Neutrophil (primary cell): ENCODE measurements at regions not wholly inside any gene's neighbourhood (a gene's known extent, or its start where the extent isn't known, plus 50 kb on each side); places are given as distances from the start of the nearest gene placed in this dataset.

Experiments used
- H3K27ac ChIP-seq: fragments of 200-600 bp; sonication (generic); 2 replicates; pipeline ENCODE4 v1.5.1; 2016; ENCODE audit warnings: mild to moderate bottlenecking, moderate library complexity
- H3K27me3 ChIP-seq: fragments of 200-600 bp; sonication (generic); 2 replicates; pipeline ENCODE4 v1.6.0; 2016; ENCODE audit warnings: mild to moderate bottlenecking
- H3K36me3 ChIP-seq: fragments of 200-600 bp; sonication (generic); 2 replicates; pipeline ENCODE4 v1.5.1; 2017
- H3K4me1 ChIP-seq, 2 experiments: fragments of 200-600 bp in 1 of 2; sonication (generic) in 1 of 2; 1 replicate in 1 of 2; 2 replicates in 1 of 2; pipeline versions ENCODE4 v1.5.1 to v1.6.1; 2013 to 2016; ENCODE audit warnings: low read depth in 1 of 2, low read length in 1 of 2, mild to moderate bottlenecking in 1 of 2, moderate library complexity in 1 of 2; ENCODE audit not compliant: control insufficient read depth in 1 of 2, insufficient read depth in 1 of 2
- H3K4me3 ChIP-seq, 2 experiments: fragments of 200-600 bp in 1 of 2; sonication (generic) in 1 of 2; 1 replicate in 1 of 2; 2 replicates in 1 of 2; pipeline ENCODE4 v1.5.1; 2013 to 2016; ENCODE audit warnings: low read depth in 1 of 2, low read length in 1 of 2, mild to moderate bottlenecking in 1 of 2, moderate library complexity in 1 of 2
- H3K9me3 ChIP-seq: fragments of 200-600 bp; sonication (generic); 2 replicates; pipeline ENCODE4 v1.5.1; 2016
- TF ChIP-seq, protein P1 (sequence below): fragments of 200-600 bp; sonication (generic); IDR thresholded peaks from 2 replicates; pipeline ENCODE4 v1.5.1; 2016; ENCODE audit warnings: antibody characterized with exemption

- H3K27ac ChIP-seq: no peak overlapping the region
- no peaks in the 10 kb centered on the region for H3K36me3 ChIP-seq
- TF ChIP-seq, protein P1, sequence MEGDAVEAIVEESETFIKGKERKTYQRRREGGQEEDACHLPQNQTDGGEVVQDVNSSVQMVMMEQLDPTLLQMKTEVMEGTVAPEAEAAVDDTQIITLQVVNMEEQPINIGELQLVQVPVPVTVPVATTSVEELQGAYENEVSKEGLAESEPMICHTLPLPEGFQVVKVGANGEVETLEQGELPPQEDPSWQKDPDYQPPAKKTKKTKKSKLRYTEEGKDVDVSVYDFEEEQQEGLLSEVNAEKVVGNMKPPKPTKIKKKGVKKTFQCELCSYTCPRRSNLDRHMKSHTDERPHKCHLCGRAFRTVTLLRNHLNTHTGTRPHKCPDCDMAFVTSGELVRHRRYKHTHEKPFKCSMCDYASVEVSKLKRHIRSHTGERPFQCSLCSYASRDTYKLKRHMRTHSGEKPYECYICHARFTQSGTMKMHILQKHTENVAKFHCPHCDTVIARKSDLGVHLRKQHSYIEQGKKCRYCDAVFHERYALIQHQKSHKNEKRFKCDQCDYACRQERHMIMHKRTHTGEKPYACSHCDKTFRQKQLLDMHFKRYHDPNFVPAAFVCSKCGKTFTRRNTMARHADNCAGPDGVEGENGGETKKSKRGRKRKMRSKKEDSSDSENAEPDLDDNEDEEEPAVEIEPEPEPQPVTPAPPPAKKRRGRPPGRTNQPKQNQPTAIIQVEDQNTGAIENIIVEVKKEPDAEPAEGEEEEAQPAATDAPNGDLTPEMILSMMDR: no peak
- no peak overlapping the region for H3K4me3 ChIP-seq
- H3K27me3 ChIP-seq: no peaks in the 10 kb centered on the region
- no peaks in the 10 kb centered on the region for H3K9me3 ChIP-seq
- no peaks in the 10 kb centered on the region for H3K4me1 ChIP-seq
Observed at GRCh38 chr6:145044641-145045246, 690.6 kb downstream of the EPM2A start.

DNA sequence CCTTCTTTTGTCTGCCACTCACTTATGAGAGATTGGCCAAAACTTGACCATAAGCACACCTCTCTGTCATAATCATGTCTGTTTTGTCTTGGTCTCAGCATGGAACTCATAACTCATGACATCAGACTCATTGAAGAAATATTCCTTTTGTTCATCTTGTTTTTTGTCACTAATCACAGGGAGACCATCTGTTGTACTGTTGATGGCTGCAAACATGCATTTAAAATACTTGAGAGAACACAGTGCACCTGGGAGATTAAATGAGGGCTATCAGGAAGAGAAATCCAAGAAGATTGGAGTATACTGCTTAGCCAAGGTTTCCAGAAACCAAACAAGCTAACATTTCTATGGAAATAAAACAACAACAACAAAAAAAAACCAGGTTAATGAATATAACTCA, 689.7 kb downstream of the EPM2A start:
- no peaks in the 10 kb centered on the region for H3K36me3 ChIP-seq
- H3K4me1 ChIP-seq: no peaks in the 10 kb centered on the region
- TF ChIP-seq, protein P1: no peak
- H3K9me3 ChIP-seq: no peaks in the 10 kb centered on the region
- no peak overlapping the region for H3K4me3 ChIP-seq
- H3K27me3 ChIP-seq: no peaks in the 10 kb centered on the region
- no peak overlapping the region for H3K27ac ChIP-seq

DNA sequence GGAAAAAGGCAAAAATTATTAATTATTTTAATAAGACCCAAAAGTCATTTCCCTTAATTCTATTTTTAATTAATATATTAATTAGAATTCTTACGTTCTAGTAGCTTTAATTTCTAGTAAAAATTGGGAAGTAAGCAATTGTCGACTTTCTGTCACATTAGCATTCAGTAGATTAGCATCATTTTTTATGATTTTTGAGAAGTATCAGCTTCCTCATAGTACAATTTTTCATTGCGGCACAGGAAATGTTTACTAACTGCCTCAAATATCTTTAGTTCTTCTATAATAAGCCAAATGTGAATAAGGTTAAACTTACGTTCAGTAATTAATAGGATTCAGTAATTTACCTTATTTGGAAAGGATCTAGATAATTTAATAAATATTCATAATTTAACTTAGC, 687.4 kb downstream of the EPM2A start:
- H3K36me3 ChIP-seq: no peaks in the 10 kb centered on the region
- H3K4me1 ChIP-seq: no peaks in the 10 kb centered on the region
- no peaks in the 10 kb centered on the region for H3K9me3 ChIP-seq
- TF ChIP-seq, protein P1: no peak
- no peak overlapping the region for H3K4me3 ChIP-seq
- H3K27ac ChIP-seq: no peak overlapping the region
- no peaks in the 10 kb centered on the region for H3K27me3 ChIP-seq

- H3K36me3 ChIP-seq: no peaks in the 10 kb centered on the region
- no peak overlapping the region for H3K4me3 ChIP-seq
- no peaks in the 10 kb centered on the region for H3K9me3 ChIP-seq
- H3K4me1 ChIP-seq: no peaks in the 10 kb centered on the region
- H3K27me3 ChIP-seq: no peaks in the 10 kb centered on the region
- TF ChIP-seq, protein P1: no peak
- H3K27ac ChIP-seq: no peak overlapping the region
Observed at GRCh38 chr6:145051661-145052060, 683.7 kb downstream of the EPM2A start.

- no peak overlapping the region for H3K27ac ChIP-seq
- TF ChIP-seq, protein P1: no peak
- no peaks in the 10 kb centered on the region for H3K4me1 ChIP-seq
Observed at GRCh38 chr6:145055567-145055966, 679.8 kb downstream of the EPM2A start.

DNA sequence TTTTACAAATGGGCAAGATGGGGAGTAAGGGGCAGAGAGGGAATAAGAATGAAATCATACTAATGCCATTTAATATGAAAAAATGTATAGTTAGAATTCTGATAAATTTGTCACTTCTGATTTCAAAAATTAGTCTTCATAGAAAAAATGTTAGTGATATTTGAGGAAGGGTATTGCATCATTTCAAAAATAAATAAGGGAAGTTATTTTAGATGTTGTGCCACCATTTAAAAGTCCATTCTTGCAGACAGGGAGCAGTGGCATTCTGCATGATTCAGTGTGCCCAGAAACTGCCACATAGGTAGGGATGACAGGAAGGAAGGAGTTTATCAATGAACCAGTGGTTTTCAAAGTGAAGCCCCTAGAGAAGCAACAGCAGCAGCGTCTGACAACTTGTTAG, 674.6 kb downstream of the EPM2A start:
- H3K4me3 ChIP-seq: no peak overlapping the region
- H3K27me3 ChIP-seq: no peaks in the 10 kb centered on the region
- H3K36me3 ChIP-seq: no peaks in the 10 kb centered on the region
- no peaks in the 10 kb centered on the region for H3K4me1 ChIP-seq
- H3K27ac ChIP-seq: no peak overlapping the region
- TF ChIP-seq, protein P1: no peak
- H3K9me3 ChIP-seq: no peaks in the 10 kb centered on the region

More at GRCh38 chr6:145055567-145055966, 679.8 kb downstream of the EPM2A start:
- H3K36me3 ChIP-seq: no peaks in the 10 kb centered on the region
- no peak overlapping the region for H3K4me3 ChIP-seq
- no peaks in the 10 kb centered on the region for H3K9me3 ChIP-seq
- no peaks in the 10 kb centered on the region for H3K27me3 ChIP-seq
